ENCODE measurements at regions not wholly inside any gene's neighbourhood (a gene's known extent, or its start where the extent isn't known, plus 50 kb on each side); places are given as distances from the start of the nearest gene placed in this dataset.
"Not testable (repeated sequence)": the region's sequence is repeated elsewhere in the genome, so short reads cannot be mapped to it uniquely, and the experiment has no call there.

DNA sequence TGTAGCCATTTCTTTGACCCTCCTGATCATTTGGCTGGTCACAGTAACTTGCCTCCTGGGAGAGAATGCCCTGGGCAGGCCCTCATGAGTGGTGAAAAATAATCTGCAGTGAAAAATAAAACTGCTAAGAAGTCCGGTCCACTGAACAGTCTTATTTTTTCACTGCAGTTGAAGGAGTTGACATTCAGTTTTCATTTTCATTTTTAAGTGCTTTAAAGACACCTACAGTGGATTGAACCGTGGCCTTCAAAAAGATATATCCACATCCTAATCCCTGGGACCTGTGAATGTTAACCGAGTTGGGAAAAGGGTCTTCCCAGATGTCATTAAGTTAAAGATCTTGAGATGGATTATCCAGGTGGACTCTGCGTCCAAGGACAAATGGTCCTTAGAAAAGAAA lies 153.6 kb upstream of the GRK3 start:
- Histone ChIP-seq H3K9ac (ENCODE audit: low read length) (no peak overlapping the region), H3K79me2 (replicated peaks; ENCODE audit: insufficient read depth, low read length) (no peaks in the 10 kb centered on the region), H3K9me2 (ENCODE audit: insufficient read depth, low read length) (no peaks in the 10 kb centered on the region), H2AFZ (ENCODE audit: low read depth, low read length) (no peak overlapping the region), H3K36me3 (ENCODE audit: insufficient read depth, low read length) (no peaks in the 10 kb centered on the region), H3K4me3 (ENCODE audit: low read length) (no peak overlapping the region), H3K27ac (ENCODE audit: low read length) (no peak overlapping the region), H3F3A (ENCODE audit: insufficient read depth, low read length, poor library complexity, severe bottlenecking) (no peaks in the 10 kb centered on the region), H3K27me3 (ENCODE audit: insufficient read depth, low read depth, low read length) (no peaks in the 10 kb centered on the region), H3K4me2 (ENCODE audit: low read length) (no peak overlapping the region), H3K9me3 (ENCODE audit: low read length) (peaks cover 4% of the 10 kb centered on the region), H4K20me1 (ENCODE audit: insufficient read depth) (no peaks in the 10 kb centered on the region)
- TF ChIP-seq POLR2AphosphoS5 (IDR thresholded peaks at IDR 0.05), result no peak
- TF ChIP-seq RAD21 (conservative IDR thresholded peaks at IDR 0.05), result no peak
- no peak for TF ChIP-seq TAF1 (IDR thresholded peaks at IDR 0.05; ENCODE audit: low read depth)
- TF ChIP-seq SMC3 (conservative IDR thresholded peaks at IDR 0.05; ENCODE audit: poor library complexity), result no peak
- TF ChIP-seq CTCF (IDR thresholded peaks at IDR 0.05; ENCODE audit: poor library complexity, severe bottlenecking), result no peak
- TF ChIP-seq EP300 (conservative IDR thresholded peaks at IDR 0.05; ENCODE audit: poor library complexity, severe bottlenecking), result no peak
- TF ChIP-seq, protein P1, sequence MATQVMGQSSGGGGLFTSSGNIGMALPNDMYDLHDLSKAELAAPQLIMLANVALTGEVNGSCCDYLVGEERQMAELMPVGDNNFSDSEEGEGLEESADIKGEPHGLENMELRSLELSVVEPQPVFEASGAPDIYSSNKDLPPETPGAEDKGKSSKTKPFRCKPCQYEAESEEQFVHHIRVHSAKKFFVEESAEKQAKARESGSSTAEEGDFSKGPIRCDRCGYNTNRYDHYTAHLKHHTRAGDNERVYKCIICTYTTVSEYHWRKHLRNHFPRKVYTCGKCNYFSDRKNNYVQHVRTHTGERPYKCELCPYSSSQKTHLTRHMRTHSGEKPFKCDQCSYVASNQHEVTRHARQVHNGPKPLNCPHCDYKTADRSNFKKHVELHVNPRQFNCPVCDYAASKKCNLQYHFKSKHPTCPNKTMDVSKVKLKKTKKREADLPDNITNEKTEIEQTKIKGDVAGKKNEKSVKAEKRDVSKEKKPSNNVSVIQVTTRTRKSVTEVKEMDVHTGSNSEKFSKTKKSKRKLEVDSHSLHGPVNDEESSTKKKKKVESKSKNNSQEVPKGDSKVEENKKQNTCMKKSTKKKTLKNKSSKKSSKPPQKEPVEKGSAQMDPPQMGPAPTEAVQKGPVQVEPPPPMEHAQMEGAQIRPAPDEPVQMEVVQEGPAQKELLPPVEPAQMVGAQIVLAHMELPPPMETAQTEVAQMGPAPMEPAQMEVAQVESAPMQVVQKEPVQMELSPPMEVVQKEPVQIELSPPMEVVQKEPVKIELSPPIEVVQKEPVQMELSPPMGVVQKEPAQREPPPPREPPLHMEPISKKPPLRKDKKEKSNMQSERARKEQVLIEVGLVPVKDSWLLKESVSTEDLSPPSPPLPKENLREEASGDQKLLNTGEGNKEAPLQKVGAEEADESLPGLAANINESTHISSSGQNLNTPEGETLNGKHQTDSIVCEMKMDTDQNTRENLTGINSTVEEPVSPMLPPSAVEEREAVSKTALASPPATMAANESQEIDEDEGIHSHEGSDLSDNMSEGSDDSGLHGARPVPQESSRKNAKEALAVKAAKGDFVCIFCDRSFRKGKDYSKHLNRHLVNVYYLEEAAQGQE (IDR thresholded peaks at IDR 0.05; ENCODE audit: borderline replicate concordance), result no peak
- no peak for TF ChIP-seq MXI1 (conservative IDR thresholded peaks at IDR 0.05; ENCODE audit: poor library complexity, severe bottlenecking)
- no peak for TF ChIP-seq EZH2 (IDR thresholded peaks at IDR 0.05; ENCODE audit: borderline replicate concordance, insufficient read depth, low read length, poor library complexity, severe bottlenecking)

- Histone ChIP-seq H3F3A (ENCODE audit: insufficient read depth, low read length, poor library complexity, severe bottlenecking) (no peaks in the 10 kb centered on the region), H3K79me2 (replicated peaks; ENCODE audit: insufficient read depth, low read length) (no peaks in the 10 kb centered on the region), H3K9ac (ENCODE audit: low read length) (no peak overlapping the region), H3K9me2 (ENCODE audit: insufficient read depth, low read length) (no peaks in the 10 kb centered on the region), H3K36me3 (ENCODE audit: insufficient read depth, low read length) (no peaks in the 10 kb centered on the region), H4K20me1 (ENCODE audit: insufficient read depth) (no peaks in the 10 kb centered on the region), H3K4me3 (ENCODE audit: low read length) (no peak overlapping the region), H2AFZ (ENCODE audit: low read depth, low read length) (no peak overlapping the region), H3K9me3 (ENCODE audit: low read length) (peaks cover 4% of the 10 kb centered on the region), H3K27me3 (ENCODE audit: insufficient read depth, low read depth, low read length) (no peaks in the 10 kb centered on the region), H3K27ac (ENCODE audit: low read length) (no peak overlapping the region), H3K4me2 (ENCODE audit: low read length) (no peak overlapping the region)
- TF ChIP-seq RAD21 (conservative IDR thresholded peaks at IDR 0.05), result no peak
- TF ChIP-seq EP300 (conservative IDR thresholded peaks at IDR 0.05; ENCODE audit: poor library complexity, severe bottlenecking), result no peak
- TF ChIP-seq POLR2AphosphoS5 (IDR thresholded peaks at IDR 0.05), result no peak
- TF ChIP-seq, protein P1 (IDR thresholded peaks at IDR 0.05; ENCODE audit: borderline replicate concordance), result no peak
- TF ChIP-seq EZH2 (IDR thresholded peaks at IDR 0.05; ENCODE audit: borderline replicate concordance, insufficient read depth, low read length, poor library complexity, severe bottlenecking), result no peak
- no peak for TF ChIP-seq CTCF (IDR thresholded peaks at IDR 0.05; ENCODE audit: poor library complexity, severe bottlenecking)
- no peak for TF ChIP-seq TAF1 (IDR thresholded peaks at IDR 0.05; ENCODE audit: low read depth)
- TF ChIP-seq MXI1 (conservative IDR thresholded peaks at IDR 0.05; ENCODE audit: poor library complexity, severe bottlenecking), result no peak
These were observed 150.9 kb upstream of the GRK3 start for GRCh38 chr22:25413620-25414019.

DNA sequence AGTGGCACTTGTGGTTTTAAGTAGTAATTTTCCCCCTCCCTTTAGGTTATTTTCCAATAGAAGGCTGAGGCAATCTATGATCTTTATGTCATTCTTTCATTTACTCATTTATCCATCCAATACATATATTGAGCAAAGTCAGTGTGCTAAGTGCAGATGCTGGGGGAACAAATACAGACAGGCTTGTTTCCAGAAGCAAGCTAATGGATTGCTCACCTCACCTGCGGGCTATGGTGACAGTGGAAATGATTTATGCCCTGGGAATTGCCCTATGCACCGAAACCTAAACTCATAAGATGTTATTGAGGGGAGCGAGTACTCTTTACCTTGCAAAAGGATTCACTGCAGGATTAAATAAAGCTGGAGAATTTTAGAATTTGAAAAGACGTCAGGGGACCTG lies 148.7 kb upstream of the GRK3 start:
- not testable (repeated sequence) for H2AFZ ChIP-seq (ENCODE audit: low read depth, low read length); H3K4me3 ChIP-seq (ENCODE audit: low read length); H3K9ac ChIP-seq (ENCODE audit: low read length); H3K9me3 ChIP-seq (ENCODE audit: low read length); H4K20me1 ChIP-seq (ENCODE audit: insufficient read depth); H3K79me2 ChIP-seq (replicated peaks; ENCODE audit: insufficient read depth, low read length); H3K36me3 ChIP-seq (ENCODE audit: insufficient read depth, low read length); H3F3A ChIP-seq (ENCODE audit: insufficient read depth, low read length, poor library complexity, severe bottlenecking); H3K27ac ChIP-seq (ENCODE audit: low read length); H3K4me2 ChIP-seq (ENCODE audit: low read length); H3K9me2 ChIP-seq (ENCODE audit: insufficient read depth, low read length)
- H3K27me3 ChIP-seq (ENCODE audit: insufficient read depth, low read depth, low read length), result peaks cover 18% of the 10 kb centered on the region
